ENCODE measurements at regions not wholly inside any gene's neighbourhood (a gene's known extent, or its start where the extent isn't known, plus 50 kb on each side); places are given as distances from the start of the nearest gene placed in this dataset.

- TF ChIP-seq CTCF (IDR thresholded peaks at IDR 0.05) (no peak), POLR2A (IDR thresholded peaks at IDR 0.05) (no peak)
These were observed 176.8 kb upstream of the ZNF507 start for GRCh38 chr19:32168606-32169005.
